Dermis blood vessel endothelial cell (primary cell): ENCODE measurements at regions not wholly inside any gene's neighbourhood (a gene's known extent, or its start where the extent isn't known, plus 50 kb on each side); places are given as distances from the start of the nearest gene placed in this dataset.
"Not testable (repeated sequence)": the region's sequence is repeated elsewhere in the genome, so short reads cannot be mapped to it uniquely, and the experiment has no call there.

ENCODE experiments used
- DNase-seq: peaks from one replicate; pipeline ENCODE4 v3.0.0; 2010

DNA sequence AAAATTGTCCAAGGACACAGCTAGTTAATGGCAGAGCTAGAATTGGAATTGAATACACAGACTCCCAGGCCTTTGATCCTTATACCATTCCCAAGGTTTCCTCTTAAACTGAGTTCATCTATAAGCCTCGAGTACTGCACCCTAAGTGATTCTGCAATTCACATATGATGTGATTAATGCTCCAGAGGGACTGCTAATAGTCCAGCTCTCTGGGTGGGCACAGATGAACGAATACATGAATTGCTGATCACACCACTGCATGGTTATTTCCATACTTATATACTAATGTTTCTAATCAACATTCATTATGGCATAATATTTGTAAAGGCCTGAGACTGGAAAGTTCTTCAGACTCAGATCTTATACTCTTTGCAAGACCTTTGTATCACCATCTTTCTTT lies 101.8 kb downstream of the NUFIP1 start:
- no peak for DNase-seq

- peak; percentile 83 for DNase-seq
Measured at GRCh38 chr13:44884076-44884729, 105.1 kb downstream of the NUFIP1 start.

DNA sequence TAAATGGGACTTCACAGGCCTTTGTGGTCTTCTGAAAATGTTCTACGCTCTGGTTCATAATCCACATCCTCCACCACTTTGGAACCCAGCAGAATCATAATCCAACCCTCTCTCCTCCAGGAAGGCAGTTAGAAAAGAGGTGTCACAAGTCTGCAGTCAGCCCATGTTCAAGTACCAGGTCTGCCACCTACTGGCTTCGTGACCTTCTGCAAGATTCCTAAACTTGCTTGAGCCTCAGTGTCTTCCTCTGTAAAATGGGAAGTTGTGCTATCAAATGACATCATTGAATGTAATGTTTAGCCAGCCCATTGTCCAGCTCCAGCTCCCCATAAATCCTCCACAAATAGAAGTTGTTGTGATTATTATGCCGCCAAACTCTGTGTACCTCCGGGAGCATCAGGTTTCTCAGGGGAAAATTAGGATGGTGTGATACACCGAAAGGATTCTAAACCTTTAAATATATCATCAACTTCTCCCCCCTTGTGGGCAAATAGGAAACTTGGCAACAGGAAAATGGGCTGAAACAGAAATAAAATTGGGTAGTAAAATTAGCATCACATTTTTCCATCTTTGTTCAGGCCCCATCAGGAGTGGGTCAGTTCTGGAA lies 109.7 kb downstream of the NUFIP1 start:
- DNase-seq = peak; percentile 74

- DNase-seq = no peak
Measured at GRCh38 chr13:44876782-44877324, 112.4 kb downstream of the NUFIP1 start.

DNA sequence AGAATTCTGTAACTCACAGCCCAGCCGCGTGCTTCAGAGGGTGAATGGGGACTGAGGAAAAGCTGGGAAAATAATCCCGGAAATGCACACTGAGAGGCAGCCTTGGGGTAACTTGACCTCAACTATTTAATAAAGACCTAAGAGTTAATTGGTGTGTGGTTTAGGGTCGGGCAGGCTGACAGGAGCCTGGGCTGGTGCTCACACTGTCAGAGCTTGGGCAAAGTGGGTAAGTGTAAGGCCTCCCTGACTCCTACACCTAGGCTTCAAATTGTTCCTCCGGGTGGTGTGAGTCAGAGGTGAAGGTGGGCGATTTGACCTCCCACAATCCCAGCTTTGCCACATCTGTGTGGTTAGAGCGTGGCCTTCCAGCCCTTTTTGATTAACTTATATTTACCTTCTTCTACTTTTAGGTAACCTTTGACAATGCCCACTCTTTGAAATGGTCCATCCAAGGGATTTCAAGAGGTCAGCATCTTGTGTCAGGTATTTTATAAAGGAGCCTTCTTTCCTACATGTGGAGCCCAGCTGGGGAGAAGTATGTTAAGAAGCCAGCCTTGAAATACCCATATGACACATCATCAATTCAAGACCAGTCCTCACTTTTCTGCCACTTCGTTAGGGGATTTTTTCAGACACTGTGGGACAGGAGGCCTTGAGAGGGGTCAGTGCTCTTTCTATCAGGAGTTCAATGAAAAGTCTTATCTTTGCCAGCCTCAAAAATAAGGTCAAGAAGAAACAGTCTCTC lies 114.2 kb downstream of the NUFIP1 start:
- DNase-seq = no peak

- DNase-seq = no peak
Measured at GRCh38 chr13:44874176-44874575, 115.1 kb downstream of the NUFIP1 start.

DNA sequence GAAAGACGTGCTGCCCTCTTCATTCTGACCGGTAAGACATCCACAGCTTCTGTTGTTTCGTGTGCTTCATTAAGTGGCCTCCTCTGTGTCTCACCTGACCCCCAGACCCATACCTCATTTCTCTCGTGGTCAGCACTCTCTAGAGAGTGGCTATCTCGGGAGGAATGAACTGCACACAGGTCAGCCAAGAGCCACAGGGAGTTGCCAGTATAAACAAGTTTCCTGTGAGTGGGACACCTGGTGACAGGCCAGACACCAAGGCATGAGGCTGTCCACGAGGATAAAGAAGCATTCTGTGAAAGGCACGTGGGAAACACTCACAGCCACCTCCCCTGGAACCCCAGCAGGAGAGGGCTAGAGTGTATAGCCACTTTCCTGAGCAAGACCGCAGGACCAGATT lies 115.8 kb downstream of the NUFIP1 start:
- DNase-seq = no peak

- no peak for DNase-seq
Measured at GRCh38 chr13:44872751-44873150, 116.5 kb downstream of the NUFIP1 start.

DNA sequence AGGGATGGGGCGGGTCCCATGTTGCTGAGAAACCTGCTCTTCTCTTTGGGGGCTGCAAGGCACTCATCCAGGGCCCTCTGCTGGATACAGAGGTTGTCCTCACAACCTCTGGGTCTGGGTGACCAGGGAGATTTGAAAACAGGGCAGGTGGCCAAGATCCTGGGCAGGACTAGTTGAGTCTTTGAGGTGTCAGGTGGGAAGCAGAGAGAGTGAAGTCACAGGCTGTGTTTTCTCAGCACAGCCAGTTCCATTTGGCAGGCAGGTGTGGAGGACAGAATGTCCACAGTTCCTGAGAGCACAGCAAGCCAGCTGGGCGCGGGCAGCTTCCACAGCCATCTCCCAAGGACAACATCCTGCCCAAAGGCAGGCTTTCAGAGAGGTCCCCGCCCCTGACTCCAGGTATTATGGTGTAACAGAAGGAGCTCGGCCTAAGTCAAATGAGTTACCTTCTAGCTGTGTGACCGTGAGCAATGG lies 118.8 kb downstream of the NUFIP1 start:
- DNase-seq = no peak

- DNase-seq = no peak
Measured at GRCh38 chr13:44869167-44869566, 120.1 kb downstream of the NUFIP1 start.

DNA sequence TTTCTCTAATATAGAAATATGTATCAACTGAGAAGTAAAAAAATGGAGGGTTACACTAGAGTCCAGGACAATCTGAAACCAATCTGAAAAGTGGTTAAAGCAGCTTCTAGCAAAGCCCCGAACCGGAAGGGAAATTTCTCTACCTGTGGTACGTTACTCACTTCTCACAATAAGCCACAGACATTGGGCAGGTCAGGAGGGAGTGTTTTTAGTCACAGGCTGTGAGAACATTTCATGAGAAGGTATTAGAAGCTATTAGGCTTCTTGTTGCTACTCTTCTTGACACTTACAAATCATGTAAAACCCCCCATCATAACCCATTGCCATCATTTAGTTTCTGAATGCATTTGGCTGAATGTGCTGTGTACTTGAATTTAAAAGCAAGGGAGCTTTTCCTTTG lies 120.9 kb downstream of the NUFIP1 start:
- no peak for DNase-seq

DNA sequence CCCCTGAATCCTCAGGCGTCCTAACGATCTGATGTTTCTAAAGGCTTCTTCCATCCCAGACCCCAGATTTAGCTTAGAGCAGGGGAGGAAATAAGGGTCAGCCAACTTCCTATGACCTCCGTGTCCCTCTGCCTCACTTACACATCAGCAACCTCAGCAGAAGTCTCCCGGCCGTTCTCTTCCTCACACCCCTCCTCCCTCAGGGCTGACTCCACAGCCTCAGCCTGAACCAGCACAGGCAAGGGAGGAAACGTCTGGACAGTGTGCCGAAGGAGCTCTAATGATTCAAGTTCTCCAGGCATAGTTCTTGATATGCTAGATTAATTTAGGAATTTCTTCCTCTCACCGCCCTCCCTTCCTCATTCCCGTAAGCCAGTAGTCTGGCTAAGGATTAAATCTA lies 121.4 kb downstream of the NUFIP1 start:
- DNase-seq = peak; percentile 61

DNA sequence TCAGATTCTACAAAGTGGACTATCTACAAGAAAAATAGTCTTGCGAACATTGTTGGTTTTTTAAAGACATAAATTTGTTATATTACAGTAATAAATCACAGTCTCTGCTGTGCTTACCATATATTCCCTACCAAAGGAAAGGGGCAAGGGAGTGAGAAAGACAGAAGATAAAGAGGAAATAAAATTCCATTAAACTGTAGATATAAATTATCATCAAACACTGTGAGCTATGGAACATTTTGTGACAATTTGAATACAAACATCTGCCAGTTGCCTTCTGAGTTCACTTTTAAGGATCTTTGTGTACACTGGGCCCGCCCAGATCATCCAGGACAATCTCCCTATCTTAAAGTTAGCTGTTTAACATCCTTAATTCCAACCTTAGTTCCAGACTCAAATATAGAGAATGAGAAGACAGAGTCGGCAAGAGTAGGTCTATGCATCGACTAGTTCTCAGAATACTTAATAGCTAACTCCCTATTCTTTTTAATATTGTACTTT lies 122.8 kb downstream of the NUFIP1 start:
- DNase-seq = no peak

DNA sequence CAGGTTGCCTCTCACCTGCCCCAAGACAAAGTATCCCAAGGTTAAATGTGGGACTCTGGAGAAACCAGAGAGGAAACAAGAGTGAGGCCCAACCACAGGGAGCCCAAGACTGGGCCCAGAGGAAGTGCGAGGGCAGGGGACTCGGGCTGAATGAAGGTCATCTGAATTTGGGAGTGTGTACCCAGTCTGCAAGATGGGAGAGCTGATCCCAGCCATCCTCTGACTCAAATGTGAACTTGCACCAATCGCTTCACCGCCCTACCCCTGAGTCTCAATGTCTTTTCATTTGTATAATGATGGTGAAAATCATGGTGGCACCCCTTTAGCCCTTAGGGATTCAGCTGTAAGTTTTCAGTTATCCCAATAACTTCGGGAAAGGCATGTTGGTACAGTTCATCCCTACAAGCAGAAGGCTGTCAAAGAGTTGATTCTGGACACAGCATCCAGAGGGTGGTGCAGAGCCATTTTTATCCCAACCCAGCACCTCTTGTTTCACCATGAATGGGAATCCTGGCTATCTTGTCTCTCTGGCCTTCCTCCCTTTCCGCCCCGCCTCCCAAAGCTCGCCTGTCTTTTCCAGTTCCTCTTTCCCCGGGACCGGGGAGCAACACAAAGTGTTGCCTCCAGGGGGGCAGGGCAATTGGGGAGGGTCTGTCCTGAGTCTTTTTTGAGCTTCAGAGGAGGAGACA lies 123.4 kb downstream of the NUFIP1 start:
- no peak for DNase-seq

DNA sequence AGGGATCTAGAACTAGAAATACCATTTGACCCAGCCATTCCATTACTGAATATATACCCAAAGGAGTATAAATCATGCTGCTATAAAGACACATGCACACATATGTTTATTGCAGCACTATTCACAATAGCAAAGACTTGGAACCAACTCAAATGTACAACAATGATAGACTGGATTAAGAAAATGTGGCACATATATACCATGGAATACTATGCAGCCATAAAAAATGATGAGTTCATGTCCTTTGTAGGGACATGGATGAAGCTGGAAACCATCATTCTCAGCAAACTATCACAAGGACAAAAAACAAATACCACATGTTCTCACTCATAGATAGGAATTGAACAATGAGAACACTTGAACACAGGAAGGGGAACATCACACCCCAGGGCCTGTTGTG lies 125.6 kb downstream of the NUFIP1 start:
- DNase-seq = not testable (repeated sequence)

- no peak for DNase-seq
Measured at GRCh38 chr13:44860454-44860853, 128.8 kb downstream of the NUFIP1 start.

DNA sequence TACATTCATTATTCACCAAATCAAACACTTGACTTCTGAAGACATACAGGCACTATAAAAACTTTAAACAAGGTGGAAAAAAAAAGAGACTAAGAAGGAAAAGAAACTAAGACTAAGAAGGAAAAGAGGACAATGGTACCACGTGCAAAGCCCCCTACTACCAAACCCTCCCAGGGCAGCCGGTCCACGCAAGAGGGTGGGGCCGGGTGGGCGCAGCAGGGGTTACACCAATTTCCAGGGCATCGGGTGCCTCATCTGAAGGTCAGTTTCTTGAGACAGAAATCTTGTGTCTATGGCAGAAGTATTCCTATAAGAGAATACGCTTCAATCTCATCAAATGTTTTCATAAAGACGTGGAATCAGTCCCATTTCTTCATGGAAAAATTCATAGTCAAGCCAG lies 131.5 kb downstream of the NUFIP1 start:
- DNase-seq = no peak

DNA sequence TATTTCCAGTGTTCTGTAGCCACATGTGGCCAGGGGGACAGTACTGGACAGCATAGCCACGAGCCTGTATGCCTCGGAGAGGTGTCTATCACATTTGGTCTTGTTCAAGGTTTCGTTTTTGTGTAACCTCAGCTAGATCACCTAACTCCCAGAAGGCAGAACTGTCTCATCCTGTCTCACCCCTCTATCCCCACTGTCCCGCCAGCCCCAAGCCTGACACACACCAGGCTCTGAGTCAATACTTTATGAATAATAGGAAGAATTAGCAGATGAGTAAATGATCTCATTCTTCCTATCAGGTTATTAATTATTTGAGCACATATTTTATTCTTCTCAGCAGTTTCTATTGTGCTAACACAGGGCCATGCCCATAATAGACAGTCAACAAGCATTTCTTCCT lies 132.2 kb downstream of the NUFIP1 start:
- no peak for DNase-seq

GRCh38 chr13:44855860-44856259 lies 133.4 kb downstream of the NUFIP1 start:
- DNase-seq = no peak

- DNase-seq = no peak
Measured at GRCh38 chr13:44854313-44855060, 134.8 kb downstream of the NUFIP1 start.

DNA sequence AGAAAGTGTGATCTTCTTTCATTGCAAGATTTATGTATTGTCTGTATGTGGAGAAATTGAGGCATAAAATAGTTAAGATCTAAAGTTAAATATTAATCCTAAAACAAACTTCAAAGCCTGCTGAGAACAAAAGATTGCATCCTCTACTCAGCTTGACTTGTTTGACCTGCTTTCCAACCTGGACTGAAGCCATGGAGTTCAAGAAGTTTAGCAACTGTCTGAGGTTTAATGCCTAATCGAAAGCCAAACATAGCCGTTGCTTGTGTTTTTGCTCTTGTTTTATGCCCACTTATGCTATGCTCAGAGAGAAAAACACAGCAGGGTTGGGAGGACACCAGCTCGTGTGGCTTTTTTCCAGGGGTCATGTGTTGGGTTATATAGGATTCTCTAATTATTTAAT lies 135.6 kb downstream of the NUFIP1 start:
- DNase-seq = peak; percentile 29
